ENCODE measurements at regions not wholly inside any gene's neighbourhood (a gene's known extent, or its start where the extent isn't known, plus 50 kb on each side); places are given as distances from the start of the nearest gene placed in this dataset.
"Not testable (repeated sequence)": the region's sequence is repeated elsewhere in the genome, so short reads cannot be mapped to it uniquely, and the experiment has no call there.

GRCh38 chr5:7274203-7274602 lies 121.7 kb upstream of the ADCY2 start:
- DNase-seq (ENCODE audit: low read depth in 2 of 2), result no peak

GRCh38 chr5:7289634-7290033 lies 106.3 kb upstream of the ADCY2 start:
- DNase-seq (ENCODE audit: low read depth in 2 of 2), result not testable (repeated sequence)

- not testable (repeated sequence) for DNase-seq (ENCODE audit: low read depth in 2 of 2)
Observed at GRCh38 chr5:7297821-7298220, 98.1 kb upstream of the ADCY2 start.

GRCh38 chr5:7299731-7300130 lies 96.2 kb upstream of the ADCY2 start:
- DNase-seq (ENCODE audit: low read depth in 2 of 2), result not testable (repeated sequence)

GRCh38 chr5:7305000-7305674 lies 90.8 kb upstream of the ADCY2 start:
- DNase-seq (ENCODE audit: low read depth in 2 of 2), result not testable (repeated sequence)

GRCh38 chr5:7306556-7306955 lies 89.4 kb upstream of the ADCY2 start:
- not testable (repeated sequence) for DNase-seq (ENCODE audit: low read depth in 2 of 2)

GRCh38 chr5:7307709-7308108 lies 88.2 kb upstream of the ADCY2 start:
- DNase-seq (ENCODE audit: low read depth in 2 of 2), result not testable (repeated sequence)

GRCh38 chr5:7309715-7310114 lies 86.2 kb upstream of the ADCY2 start:
- not testable (repeated sequence) for DNase-seq (ENCODE audit: low read depth in 2 of 2)

DNA sequence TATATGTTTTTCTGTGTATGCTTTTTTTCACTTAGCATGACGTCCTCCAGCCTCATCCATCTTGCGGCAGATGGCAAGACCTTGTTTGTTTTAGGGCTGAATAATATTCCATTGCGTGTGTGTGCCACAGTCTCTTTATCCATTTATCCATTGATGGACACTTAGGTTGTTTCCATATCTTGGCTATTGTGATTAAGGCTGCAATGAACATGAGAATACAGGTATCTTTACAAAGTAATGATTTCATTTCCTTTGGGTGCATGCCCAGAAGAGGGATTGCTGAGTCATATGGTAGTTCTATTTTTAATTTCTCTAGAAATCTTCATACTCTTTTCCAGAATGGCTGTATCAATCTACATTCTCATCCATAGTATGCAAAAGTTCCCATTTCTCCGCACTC lies 85.3 kb upstream of the ADCY2 start:
- DNase-seq (ENCODE audit: low read depth in 2 of 2), result not testable (repeated sequence)

- DNase-seq (ENCODE audit: low read depth in 2 of 2), result no peak
Observed at GRCh38 chr5:7315118-7315517, 80.8 kb upstream of the ADCY2 start.

DNA sequence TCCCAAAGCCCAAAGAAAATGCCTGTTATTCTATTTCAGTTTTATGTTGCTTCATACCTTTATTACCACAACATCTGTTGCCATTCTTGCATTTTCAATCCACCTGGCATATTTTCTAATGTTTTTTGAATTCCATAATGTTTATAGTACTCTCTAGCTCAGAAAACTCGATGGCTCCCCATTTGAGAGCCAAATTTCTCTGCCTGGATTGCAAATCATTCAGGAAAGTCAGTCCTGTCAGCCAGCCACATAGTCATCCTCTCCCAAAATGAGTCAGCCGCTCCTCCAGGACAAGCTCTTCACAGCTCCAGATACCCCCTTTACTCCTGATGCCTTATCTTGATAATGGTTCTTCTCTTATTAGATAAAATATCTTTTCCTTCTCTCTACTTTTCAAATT lies 78.2 kb upstream of the ADCY2 start:
- no peak for DNase-seq (ENCODE audit: low read depth in 2 of 2)

DNA sequence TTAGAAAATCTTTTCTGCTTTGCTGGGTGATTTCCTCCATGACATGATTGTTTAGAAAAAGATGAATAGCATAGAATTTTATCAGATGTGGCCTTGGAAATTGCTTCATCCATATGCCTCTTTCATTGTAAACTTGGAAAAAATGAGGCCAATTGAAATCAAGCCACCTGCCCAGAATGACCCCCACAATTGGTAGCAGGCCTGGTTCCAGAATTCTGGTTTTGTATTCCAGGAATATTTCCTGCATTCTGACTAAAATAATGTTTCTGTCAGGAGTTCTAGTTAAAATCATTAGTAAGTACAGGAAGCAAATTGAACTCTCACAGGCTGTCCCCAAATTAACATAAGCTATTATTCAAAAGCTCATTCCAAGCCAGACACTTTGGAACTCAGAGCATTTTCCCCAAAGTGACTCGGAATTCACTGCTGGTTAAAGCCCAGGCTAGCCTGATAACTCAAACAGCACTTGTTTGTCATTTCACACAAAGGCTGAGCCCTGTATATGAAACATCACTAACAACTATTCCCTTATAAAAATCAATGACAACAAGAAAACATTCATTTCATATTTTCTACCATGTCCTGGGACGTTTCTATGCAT lies 75.1 kb upstream of the ADCY2 start:
- DNase-seq (ENCODE audit: low read depth in 2 of 2), result no peak

- no peak for DNase-seq (ENCODE audit: low read depth in 2 of 2)
Observed at GRCh38 chr5:7321724-7322123, 74.2 kb upstream of the ADCY2 start.

- no peak for DNase-seq (ENCODE audit: low read depth in 2 of 2)
Observed at GRCh38 chr5:7324919-7325318, 71.0 kb upstream of the ADCY2 start.

GRCh38 chr5:7325975-7326913 lies 69.7 kb upstream of the ADCY2 start:
- no peak for DNase-seq (ENCODE audit: low read depth in 2 of 2)

DNA sequence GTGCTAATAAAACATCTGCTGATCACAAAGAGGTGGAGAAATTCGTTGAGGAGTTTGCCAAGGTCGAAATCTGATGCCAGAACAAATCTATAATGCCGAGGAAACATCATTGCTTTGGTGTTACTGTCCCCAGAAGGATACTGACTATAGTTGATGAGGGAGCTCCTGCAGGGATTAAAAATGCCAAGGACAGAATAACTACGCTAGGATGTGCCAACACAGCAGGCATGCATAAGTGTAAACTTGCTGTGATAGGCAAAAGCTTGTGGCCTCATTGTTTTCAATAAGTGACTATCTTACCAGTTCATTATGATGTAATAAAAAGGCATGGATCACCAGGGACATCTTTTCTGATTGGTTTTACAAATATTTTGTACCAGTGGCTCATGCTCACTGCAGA lies 66.8 kb upstream of the ADCY2 start:
- no peak for DNase-seq (ENCODE audit: low read depth in 2 of 2)

DNA sequence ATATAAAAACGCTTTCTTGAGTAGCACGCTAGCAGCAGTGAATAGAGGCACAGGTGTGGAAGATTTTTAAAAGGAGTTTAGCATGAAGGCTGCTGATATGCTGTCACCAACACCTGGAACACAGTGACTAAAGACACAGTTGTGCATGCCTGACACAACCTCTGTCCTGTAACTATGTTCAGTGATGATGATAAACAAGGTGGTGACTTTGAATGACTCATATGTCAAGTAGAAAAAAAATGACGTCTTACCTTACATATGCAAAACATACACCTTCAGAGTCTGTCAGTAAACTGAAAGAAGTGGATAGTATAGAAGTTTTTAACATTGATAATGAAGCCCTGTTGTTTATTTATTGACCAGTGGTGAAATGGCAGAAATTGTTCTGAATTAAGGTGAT lies 66.2 kb upstream of the ADCY2 start:
- no peak for DNase-seq (ENCODE audit: low read depth in 2 of 2)

DNA sequence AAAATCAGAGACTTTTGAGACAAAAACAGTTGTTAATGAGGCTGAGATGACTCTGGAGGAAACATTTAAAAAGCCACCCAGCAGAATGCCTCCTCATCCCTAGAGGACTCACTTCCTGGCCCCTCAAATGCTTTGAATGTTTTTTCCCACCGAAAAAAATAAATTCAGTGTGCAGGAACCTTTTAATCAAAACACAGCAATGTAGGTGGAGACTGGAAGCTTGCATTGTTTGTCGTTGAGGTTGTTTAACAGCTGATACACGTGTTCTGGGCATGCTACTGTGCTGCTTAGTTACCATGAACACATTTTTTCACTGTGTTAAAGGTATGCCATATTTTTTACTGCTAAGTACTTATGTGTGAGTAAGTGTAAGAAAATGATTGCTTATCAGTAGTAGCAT lies 65.7 kb upstream of the ADCY2 start:
- DNase-seq (ENCODE audit: low read depth in 2 of 2), result no peak

- no peak for DNase-seq (ENCODE audit: low read depth in 2 of 2)
Observed at GRCh38 chr5:7331131-7331530, 64.8 kb upstream of the ADCY2 start.
